ENCODE measurements at regions not wholly inside any gene's neighbourhood (a gene's known extent, or its start where the extent isn't known, plus 50 kb on each side); places are given as distances from the start of the nearest gene placed in this dataset.
"Not testable (repeated sequence)": the region's sequence is repeated elsewhere in the genome, so short reads cannot be mapped to it uniquely, and the experiment has no call there.

DNA sequence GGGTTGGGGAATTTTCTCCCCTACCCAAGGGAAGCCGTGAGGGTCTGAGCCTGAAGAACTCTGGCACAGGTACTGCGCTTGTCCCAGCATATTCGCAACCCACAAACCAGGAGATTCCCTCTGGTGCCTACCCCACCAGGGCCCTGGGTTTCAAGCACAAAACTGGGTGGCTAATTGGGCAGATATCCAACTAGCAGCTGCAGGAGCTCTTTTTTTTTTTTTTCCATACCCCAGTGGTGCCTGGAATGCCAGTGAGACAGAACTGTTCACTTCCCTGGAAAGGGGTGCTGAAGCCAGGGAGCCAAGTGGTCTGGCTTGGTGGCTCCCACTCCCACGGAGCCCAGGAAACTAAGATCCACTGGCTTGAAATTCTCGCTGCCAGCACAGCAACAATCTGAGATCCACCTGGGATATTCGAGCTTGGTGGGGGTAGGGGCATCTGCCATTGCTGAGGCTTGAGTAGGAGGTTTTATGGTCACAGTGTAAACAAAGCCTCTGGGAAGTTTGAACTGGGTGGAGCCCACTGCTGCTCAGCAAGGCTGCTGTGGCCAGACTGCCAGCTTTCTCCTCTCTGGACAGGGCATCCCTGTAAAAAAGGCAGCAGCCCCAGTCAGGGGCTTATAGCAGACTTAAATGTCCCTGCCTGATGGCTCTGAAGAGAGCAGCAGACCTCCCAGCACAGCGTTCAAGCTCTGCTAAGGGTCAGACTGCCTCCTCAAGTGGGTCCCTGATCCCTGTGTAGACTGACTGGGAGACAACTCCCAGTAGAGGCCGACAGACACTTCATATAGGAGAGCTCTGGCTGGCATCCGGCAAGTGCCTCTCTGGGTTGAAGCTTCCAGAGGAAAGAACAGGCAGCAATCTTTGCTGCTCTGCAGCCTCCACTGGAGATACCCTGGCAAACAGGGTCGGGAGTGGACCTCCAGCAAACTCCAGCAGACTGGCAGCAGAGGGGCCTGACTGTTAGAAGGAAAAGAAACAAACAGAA lies 670.1 kb upstream of the IGFBP3 start:
- H3K9me3 ChIP-seq (ENCODE audit: control insufficient read depth in 1 of 2, insufficient read depth in 1 of 2, low read depth in 1 of 2, low read length in 2 of 2); H3K79me2 ChIP-seq (ENCODE audit: insufficient read depth, low read length); RAD21 ChIA-PET (ENCODE audit: low non-redundant PET in 1 of 2, low total read pairs in 2 of 2, uncharacterized antibody in 2 of 2, unreplicated experiment in 2 of 2); CTCF ChIA-PET; H3K9me2 ChIP-seq (ENCODE audit: insufficient read depth); DNase-seq (ENCODE audit: low read depth, low spot score); ATAC-seq; H3K27ac ChIP-seq (ENCODE audit: low read depth, low read length); H3K4me1 ChIP-seq (ENCODE audit: control insufficient read depth in 1 of 2, insufficient read depth in 2 of 2, low read length in 2 of 2); H3K4me3 ChIP-seq (replicated peaks in 1 of 2; ENCODE audit: low read depth in 1 of 2, low read length in 2 of 2); H3K9ac ChIP-seq (ENCODE audit: low read length); H3K27me3 ChIP-seq (ENCODE audit: insufficient read depth, low read length); H3K36me3 ChIP-seq (ENCODE audit: control insufficient read depth in 1 of 2, insufficient read depth in 2 of 2, low read length in 2 of 2); BruUV-seq (replicated peaks); intact Hi-C loops (cut with micrococcal nuclease); H2AFZ ChIP-seq (ENCODE audit: low read depth, low read length, poor library complexity, severe bottlenecking); POLR2A ChIA-PET; H4K20me1 ChIP-seq (ENCODE audit: insufficient read depth): not testable (repeated sequence)
- 0 out of 2 replicates have a peak overlapping the region, but pooled peaks have one; percentile 5 for H3K4me2 ChIP-seq (ENCODE audit: low read length)
- peak; percentile 15; the same call in 1 of the 2 replicates for TF ChIP-seq RAD21 (IDR thresholded peaks at IDR 0.05; ENCODE audit: low read depth)

- RAD21 ChIA-PET (ENCODE audit: low non-redundant PET in 1 of 2, low total read pairs in 2 of 2, uncharacterized antibody in 2 of 2, unreplicated experiment in 2 of 2): no interaction called here
- H3K36me3 ChIP-seq (ENCODE audit: control insufficient read depth in 1 of 2, insufficient read depth in 2 of 2, low read length in 2 of 2): no peaks in the 10 kb centered on the region
- CTCF ChIA-PET: no interaction called here
- no peaks in the 10 kb centered on the region for H3K27me3 ChIP-seq (ENCODE audit: insufficient read depth, low read length)
- no TSS peak for BruUV-seq (replicated peaks)
- no peak overlapping the region for H2AFZ ChIP-seq (ENCODE audit: low read depth, low read length, poor library complexity, severe bottlenecking)
- POLR2A ChIA-PET: no interaction called here
- H3K9ac ChIP-seq (ENCODE audit: low read length): no peak overlapping the region
- H3K4me3 ChIP-seq (replicated peaks in 1 of 2; ENCODE audit: low read depth in 1 of 2, low read length in 2 of 2): no peak overlapping the region
- H3K9me2 ChIP-seq (ENCODE audit: insufficient read depth): no peaks in the 10 kb centered on the region
- ATAC-seq (no peak), DNase-seq (ENCODE audit: low read depth, low spot score) (no peak)
- H3K9me3 ChIP-seq (ENCODE audit: control insufficient read depth in 1 of 2, insufficient read depth in 1 of 2, low read depth in 1 of 2, low read length in 2 of 2): no peaks in the 10 kb centered on the region
- no peak for TF ChIP-seq SRF (IDR thresholded peaks at IDR 0.05; ENCODE audit: low read depth)
- TF ChIP-seq, protein P1, sequence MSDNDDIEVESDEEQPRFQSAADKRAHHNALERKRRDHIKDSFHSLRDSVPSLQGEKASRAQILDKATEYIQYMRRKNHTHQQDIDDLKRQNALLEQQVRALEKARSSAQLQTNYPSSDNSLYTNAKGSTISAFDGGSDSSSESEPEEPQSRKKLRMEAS (IDR thresholded peaks at IDR 0.05): no peak
- no peak for TF ChIP-seq CEBPB (IDR thresholded peaks at IDR 0.05; ENCODE audit: low read depth)
- TF ChIP-seq ATF3 (IDR thresholded peaks at IDR 0.05): no peak
- no peak for TF ChIP-seq ZFX (IDR thresholded peaks at IDR 0.05)
- no peak for TF ChIP-seq EZH2 (IDR thresholded peaks at IDR 0.05)
- TF ChIP-seq RAD21 (IDR thresholded peaks at IDR 0.05; ENCODE audit: low read depth): no peak
- no peak for TF ChIP-seq CBX3 (IDR thresholded peaks at IDR 0.05; ENCODE audit: low read depth)
- TF ChIP-seq SIN3A (IDR thresholded peaks at IDR 0.05; ENCODE audit: low read depth): no peak
- TF ChIP-seq JUND (IDR thresholded peaks at IDR 0.05): no peak
- no peak for TF ChIP-seq SP1 (IDR thresholded peaks at IDR 0.05; ENCODE audit: low read depth)
- TF ChIP-seq YY1 (IDR thresholded peaks at IDR 0.05; ENCODE audit: extremely low read depth, insufficient replicate concordance, low read depth, low read length): no peak
- TF ChIP-seq POLR2AphosphoS5 (IDR thresholded peaks at IDR 0.05; ENCODE audit: low read depth, low read length): no peak
- TF ChIP-seq EGR1 (IDR thresholded peaks at IDR 0.05; ENCODE audit: low read depth): no peak
- TF ChIP-seq ZBTB33 (IDR thresholded peaks at IDR 0.05; ENCODE audit: extremely low read depth, insufficient replicate concordance, low read length): no peak
- no peak for TF ChIP-seq ZNF274 (IDR thresholded peaks at IDR 0.05; ENCODE audit: low read depth, low read length)
- no peak for TF ChIP-seq TCF7L2 (IDR thresholded peaks at IDR 0.05; ENCODE audit: borderline replicate concordance, extremely low read depth, insufficient read depth, insufficient read length)
- no peak for TF ChIP-seq ELF1 (IDR thresholded peaks at IDR 0.05; ENCODE audit: borderline replicate concordance, low read depth)
- no peak for TF ChIP-seq FOSL1 (IDR thresholded peaks at IDR 0.05; ENCODE audit: low read depth)
- H3K4me2 ChIP-seq (ENCODE audit: low read length): no peak overlapping the region
- peaks cover 3 to 9% of the 10 kb centered on the region in 2 experiments; a peak in 1 of 4 replicates for H3K4me1 ChIP-seq (ENCODE audit: control insufficient read depth in 1 of 2, insufficient read depth in 2 of 2, low read length in 2 of 2)
- intact Hi-C loops (cut with micrococcal nuclease): no loop called here
- H3K79me2 ChIP-seq (ENCODE audit: insufficient read depth, low read length): no peaks in the 10 kb centered on the region
- H3K27ac ChIP-seq (ENCODE audit: low read depth, low read length): no peak overlapping the region
- no peaks in the 10 kb centered on the region for H4K20me1 ChIP-seq (ENCODE audit: insufficient read depth)
Observed at GRCh38 chr7:46589286-46589685, 668.2 kb upstream of the IGFBP3 start.
